Prostate gland (tissue), 2 donors: ENCODE measurements at regions not wholly inside any gene's neighbourhood (a gene's known extent, or its start where the extent isn't known, plus 50 kb on each side); places are given as distances from the start of the nearest gene placed in this dataset.

Experiments used
- POLR2A ChIP-seq: fragments of 450-650 bp; IDR thresholded peaks from one replicate; pipeline ENCODE4 v1.6.1; 2016; ENCODE audit warnings: antibody characterized with exemption, mild to moderate bottlenecking
- TF ChIP-seq, protein P1 (sequence below), 4 experiments: fragments of 200-600 bp in 2 of 4; fragments of 450-650 bp in 2 of 4; sonication (generic) in 2 of 4; IDR thresholded peaks; 1 replicate in 3 of 4; 2 replicates in 1 of 4; pipeline ENCODE4 v1.5.1; 2016 to 2019; ENCODE audit warnings: antibody characterized with exemption in 4 of 4, mild to moderate bottlenecking in 2 of 4, moderate library complexity in 2 of 4

DNA sequence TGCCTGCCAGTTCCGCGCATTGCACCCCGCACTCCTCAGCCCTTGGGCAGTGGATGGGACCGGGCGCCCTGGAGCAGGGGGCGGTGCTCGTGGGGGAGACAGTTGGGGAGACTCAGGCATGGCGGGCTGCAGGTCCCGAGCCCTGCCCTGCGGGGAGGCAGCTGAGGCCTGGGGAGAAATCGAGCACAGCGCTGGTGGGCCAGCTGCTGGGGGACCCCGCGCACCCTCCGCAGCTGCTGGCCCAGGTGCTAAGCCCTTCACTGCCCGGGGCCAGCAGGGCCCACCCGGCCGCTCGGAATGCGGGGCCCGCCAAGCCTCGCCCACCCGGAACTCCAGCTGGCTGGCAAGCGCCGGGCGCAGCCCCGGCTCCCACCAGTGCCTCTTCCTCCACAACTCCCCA is 488.8 kb upstream of the CHST9 start:
- TF ChIP-seq, protein P1, sequence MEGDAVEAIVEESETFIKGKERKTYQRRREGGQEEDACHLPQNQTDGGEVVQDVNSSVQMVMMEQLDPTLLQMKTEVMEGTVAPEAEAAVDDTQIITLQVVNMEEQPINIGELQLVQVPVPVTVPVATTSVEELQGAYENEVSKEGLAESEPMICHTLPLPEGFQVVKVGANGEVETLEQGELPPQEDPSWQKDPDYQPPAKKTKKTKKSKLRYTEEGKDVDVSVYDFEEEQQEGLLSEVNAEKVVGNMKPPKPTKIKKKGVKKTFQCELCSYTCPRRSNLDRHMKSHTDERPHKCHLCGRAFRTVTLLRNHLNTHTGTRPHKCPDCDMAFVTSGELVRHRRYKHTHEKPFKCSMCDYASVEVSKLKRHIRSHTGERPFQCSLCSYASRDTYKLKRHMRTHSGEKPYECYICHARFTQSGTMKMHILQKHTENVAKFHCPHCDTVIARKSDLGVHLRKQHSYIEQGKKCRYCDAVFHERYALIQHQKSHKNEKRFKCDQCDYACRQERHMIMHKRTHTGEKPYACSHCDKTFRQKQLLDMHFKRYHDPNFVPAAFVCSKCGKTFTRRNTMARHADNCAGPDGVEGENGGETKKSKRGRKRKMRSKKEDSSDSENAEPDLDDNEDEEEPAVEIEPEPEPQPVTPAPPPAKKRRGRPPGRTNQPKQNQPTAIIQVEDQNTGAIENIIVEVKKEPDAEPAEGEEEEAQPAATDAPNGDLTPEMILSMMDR (IDR thresholded peaks at IDR 0.05) = no peak
- no peak for TF ChIP-seq POLR2A
